GM19455 (cell line): ENCODE measurements at regions not wholly inside any gene's neighbourhood (a gene's known extent, or its start where the extent isn't known, plus 50 kb on each side); places are given as distances from the start of the nearest gene placed in this dataset.

Experiments used
- ATAC-seq: cut with Tn5 transposase; IDR thresholded peaks from one replicate; pipeline ENCODE4 v1.9.1; 2021; ENCODE audit not compliant: unreplicated experiment

DNA sequence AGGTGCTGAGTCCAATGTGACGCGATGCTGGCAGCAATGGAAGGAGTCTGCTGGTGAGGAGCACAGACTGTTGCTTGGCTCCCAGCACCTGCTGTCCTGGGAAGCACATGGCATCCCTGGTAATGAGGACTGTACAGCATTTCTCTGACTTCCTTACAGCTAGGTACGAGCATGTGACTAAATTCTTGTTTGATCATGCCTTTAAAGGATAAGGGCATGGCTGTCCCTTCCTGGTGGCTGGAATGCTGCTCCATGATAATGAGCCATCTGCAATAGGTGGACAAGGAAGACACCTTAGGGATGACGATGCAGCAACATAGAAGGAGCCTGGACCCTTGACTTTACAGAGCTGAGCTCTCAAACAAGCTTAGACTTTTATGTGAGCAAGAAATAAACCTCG lies 278.0 kb upstream of the SPRED2 start:
- ATAC-seq, result no peak

DNA sequence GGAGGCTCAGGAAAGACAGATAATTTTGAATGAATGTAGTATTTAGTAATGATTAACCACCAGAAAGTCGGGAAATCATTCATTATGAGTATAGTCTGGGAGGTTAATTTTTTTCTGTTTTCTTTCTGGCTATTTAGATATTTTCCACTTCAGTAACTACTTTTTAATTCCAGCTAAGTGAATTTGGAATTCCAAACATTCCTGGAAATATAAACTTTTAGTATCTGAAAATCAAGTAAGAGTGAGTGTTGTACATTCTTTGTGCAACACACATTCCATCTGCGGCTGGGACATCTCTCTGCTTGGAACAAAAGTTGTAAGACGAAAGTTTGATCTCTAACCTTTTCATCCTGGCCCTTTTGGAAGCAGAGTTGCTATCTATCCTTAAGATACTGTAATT lies 275.7 kb upstream of the SPRED2 start:
- no peak for ATAC-seq

DNA sequence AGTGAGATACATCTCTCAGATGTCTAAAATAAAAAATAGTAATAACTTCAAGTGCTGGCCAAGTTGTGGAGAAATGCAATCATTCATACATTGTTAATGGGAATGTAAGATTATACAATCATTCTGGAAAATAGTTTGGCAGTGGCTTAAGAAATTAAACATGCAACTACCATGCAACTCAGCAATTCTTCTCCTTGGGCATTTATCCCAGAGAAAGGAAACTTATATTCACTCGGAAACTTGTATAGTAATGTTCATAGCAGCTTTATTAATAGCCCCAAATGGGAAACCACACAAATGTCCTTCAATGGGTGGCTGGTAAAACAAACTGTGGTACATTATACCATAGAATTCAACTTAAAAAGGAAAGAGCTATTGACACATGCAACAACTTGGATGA lies 274.0 kb upstream of the SPRED2 start:
- no peak for ATAC-seq

DNA sequence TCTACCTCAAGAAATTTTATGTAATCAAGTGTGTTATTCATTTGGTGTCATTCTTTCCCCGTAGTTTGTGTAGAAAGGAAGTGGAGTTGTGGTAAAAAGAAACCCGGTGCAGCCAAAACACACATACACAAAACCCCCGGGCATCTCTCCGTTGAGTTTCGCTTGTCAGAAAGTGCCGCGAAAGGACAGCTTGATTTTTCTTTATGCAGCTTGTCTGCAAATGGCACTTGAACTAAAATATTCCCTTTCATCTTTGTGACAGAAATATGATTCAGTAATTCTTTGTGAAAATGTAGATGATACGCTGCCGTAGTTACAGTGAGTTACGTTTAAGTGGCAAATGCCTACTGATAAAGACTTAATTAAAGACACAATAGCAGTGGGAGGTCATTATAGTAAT lies 268.8 kb upstream of the SPRED2 start:
- no peak for ATAC-seq

DNA sequence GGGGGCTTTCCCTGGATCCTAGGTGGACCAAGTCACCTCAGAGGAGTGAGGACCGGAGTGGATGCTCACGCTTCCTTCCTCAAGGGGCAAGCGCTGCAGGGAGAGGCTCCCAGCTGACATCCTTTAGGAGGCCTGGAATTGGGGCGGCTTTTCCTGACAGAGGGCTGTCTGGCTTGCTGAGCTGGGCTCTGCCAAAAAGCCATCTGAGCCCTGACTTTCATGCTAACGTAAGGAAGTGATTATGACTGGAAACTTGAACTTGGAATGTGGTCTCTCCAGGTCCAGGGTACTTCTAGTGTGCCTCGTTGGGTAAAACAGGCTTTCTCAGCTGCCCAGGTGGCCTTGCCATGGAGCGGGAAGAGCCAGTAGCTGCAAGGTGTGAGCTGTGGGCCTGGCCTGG lies 268.3 kb upstream of the SPRED2 start:
- no peak for ATAC-seq

DNA sequence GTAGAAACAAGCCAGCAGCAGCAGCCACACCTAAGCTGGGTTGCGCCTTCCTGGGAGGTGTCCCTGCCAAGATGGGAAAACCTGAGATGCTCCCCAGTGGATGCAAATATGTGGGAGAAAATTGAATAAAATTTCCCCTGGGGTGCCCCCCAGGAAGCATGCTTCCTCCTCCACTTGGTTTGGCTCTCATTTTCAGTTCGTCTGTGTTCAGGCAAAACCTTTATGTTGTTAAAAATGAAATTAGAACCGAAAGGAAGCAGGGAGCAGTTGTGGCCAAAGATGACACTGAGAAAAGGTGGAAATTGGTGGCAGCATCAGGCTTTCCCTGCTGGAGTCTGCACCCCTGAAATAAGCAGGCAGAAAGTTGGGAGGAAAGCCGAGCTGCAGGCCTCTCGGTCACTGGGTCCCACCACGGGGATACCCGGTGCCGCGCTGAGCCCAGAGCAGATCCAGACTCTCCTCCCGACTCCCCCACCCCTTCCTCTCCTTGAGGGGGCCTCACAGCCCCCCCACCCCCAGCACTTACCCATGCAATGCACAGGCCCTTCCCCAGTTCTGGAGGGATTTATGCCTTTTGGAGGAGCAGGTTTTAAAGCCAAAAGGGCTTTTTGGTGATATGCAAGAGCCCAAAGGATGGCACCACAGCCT lies 267.7 kb upstream of the SPRED2 start:
- no peak for ATAC-seq

DNA sequence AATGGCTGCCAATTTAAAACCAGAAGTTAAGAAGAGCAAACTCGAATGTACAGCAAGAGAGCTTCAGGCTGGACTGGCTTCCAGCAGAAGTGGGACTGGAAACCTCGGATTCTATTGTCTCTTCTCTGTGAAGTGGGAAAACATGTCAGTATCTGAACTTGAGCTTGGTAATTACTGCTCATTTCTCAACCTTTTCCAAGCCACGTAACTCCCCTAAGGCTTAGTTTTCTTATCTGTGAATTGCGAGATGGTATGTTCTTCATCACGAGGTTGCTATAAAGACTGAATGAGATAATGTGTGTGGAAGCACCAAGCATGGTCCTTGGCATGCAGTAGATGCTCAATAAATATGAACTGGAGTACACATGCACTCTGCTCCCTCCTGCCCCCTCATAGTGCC lies 259.4 kb upstream of the SPRED2 start:
- ATAC-seq, result no peak

DNA sequence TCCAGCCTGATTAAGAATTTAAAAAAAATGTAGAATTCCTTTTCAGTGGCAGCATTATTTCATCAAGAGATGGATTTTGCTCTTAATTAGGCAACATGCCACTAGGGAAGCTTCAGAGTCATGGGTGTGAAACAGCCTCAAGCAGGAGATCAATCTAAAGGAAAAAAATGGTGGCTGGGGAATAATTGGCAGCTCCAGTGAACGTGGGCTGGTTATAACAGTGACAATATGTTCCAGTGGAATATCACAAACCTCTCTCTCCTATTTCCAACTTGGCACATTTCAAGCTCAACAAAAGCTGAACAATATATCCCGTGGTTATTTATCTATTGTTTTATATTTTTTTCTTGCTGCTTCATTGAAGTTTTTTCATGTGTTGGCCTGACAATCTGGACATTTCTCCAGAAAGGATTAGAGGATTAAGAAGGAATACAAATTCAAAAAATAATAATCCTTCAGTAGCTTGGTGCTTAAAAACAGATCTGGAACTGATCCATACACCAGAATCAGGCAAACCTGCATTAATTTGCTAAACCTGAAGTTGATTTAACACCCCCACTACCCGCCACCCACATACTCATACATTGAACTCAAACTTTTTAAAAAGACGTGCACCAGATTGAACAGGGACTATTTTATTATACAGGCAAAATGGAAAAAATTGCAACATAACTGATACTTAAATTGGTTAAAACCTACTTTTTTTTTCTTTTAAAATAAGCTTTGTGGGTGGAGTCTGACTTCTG lies 255.9 kb upstream of the SPRED2 start:
- no peak for ATAC-seq

DNA sequence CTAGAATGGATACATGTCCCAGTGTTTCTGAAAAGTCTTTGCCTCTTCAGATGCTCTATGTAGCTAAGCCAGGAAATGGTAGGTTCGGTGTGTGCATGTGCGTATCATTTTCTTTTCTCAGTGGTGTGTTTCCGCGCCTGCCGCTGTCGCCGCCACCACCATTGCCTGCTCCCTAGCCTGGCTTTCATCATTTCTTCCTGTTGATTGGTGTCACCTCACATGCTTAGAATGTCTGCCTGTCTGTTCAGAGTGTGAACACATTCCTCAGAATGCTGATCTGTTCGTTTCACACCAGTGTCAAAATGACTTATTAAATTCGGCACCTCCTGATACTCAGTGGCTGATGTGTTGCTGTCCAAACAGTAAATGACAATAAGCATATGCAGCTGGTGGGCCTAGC lies 255.2 kb upstream of the SPRED2 start:
- no peak for ATAC-seq

DNA sequence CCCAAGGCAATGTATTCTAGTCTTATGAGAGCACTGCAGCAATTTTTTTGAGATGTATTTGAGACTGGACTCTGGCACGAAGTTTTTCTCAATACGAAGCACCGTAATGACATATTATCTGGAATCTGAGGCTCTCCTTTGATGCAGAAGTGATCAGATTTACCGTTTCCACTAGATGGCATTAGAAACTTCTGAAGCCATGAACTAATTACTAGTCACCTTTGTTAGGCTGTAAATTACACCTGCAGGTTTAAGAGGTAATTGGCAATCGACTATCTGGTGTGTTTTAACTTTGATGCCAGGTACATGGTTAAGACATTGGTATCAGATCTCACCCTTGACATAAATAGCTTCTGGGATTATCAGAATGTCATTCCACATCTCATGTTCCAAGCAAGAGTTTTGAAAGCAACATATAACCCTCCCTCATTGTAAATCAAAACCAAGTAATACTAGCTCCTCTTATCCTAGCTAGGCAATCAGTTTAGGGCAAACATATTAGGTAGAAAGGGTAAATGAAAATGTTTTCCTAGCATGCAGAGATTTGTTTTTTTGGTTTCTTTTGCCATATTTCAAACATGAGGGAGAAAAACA lies 254.6 kb upstream of the SPRED2 start:
- ATAC-seq, result no peak

DNA sequence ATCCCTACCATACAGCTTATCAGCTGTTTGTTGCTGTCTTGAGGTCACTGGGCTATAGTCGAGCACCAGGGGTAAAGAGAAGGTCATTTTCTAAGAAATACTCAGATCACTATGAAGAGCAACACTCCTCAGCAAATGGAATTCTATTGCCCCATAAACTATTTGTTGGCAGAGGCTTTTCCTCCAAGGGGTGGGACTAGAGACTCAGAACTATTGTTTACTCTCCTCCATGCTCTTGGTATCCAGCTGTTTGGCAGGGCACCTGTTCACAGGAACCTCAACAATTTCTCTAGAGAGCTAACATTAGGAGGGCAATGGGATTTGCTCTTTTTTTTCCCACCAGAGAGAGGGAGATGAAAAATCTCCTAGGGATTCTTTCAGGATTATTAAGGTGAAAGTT lies 249.1 kb upstream of the SPRED2 start:
- no peak for ATAC-seq

DNA sequence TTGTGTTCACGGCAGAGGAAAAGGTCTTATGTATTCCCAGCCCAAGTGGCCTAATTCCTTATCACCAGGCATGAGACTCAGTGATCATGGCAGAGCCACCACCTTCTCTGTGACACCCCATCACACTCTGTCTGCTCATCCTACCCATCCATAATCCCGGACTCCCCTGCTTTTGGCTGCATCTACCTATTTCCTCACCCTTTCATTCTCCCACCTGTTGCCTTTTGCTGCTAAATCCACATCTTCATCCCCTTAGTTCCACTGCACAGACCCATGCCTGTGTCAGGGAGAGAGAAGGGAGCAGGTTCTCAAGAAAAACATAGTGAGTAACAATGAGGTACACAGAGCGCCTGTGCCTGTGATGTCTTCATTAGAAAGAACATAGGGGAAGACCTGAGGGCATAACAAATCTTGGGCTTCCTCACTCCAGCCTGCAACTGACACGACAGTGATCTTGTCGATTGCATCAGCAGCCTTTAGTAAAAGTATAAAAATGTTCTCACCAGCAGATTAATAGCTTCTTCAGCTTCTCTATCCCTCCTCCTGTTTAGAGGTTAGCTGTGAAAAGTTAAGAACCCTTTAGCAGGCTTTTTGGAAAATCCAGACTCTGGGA lies 246.5 kb upstream of the SPRED2 start:
- ATAC-seq, result no peak

DNA sequence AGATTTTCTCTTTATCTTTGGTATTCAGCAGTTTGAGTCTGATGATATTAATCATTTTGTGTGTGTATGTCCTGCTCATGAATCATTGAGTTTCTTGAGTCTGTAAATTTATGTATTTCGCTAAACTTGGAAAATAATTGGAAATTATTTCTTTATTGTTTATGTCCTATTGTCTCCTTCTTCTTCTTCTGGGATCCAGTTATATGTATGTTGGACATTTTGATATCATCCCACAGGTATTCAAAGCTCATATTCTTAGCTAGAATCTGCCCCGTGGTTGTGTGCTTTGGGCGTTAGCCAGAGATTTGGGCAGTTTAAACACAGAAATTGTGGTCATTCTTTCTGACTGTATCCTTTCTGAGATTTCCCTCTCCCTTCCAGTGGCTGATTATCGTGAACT lies 243.0 kb upstream of the SPRED2 start:
- ATAC-seq, result no peak

DNA sequence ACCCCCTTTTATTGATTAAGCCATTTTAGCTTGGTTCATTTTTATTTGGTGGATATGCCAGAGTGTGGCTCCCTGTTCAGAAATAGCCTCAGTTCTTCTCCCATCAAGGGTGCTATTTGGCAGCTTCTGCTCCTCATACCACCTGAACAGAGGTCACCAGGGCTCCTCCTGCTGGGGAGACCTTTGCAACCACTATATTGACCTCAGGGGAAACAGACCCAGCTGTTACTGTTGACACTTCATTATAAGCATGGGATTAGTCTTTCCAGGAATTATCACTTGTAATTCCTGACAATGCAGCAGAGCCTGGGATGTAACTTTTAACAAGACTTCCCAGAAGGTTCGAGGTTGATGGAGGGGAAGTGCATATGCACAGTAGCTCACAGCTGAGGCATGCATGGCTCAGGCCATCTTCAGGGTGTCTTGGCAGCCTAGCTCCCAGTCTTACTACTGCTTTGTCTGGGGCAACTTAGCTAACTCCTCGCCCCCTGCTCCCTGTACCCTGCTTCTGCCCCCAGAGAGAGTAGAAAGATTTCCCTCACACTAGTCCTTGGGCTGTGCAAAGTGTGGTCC lies 239.4 kb upstream of the SPRED2 start:
- no peak for ATAC-seq

DNA sequence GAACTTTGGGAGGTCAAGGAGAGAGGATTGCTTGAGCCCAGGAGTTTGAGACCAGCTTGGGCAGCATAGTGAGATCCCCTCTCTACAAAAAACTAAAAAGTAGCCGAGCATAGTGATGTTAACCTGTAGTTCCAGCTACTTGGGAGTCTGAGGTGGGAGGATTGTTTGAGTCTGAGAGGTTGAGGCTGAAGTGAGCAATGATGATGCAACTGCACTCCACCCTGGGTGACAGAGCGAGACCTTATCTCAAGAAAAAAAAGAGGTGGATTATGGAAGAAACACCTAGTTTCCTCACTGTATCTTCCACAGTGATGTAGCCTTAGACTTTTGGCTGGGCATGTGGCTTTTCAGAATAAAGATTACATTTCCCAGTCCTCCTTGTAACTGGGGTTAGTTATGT lies 237.2 kb upstream of the SPRED2 start:
- no peak for ATAC-seq

DNA sequence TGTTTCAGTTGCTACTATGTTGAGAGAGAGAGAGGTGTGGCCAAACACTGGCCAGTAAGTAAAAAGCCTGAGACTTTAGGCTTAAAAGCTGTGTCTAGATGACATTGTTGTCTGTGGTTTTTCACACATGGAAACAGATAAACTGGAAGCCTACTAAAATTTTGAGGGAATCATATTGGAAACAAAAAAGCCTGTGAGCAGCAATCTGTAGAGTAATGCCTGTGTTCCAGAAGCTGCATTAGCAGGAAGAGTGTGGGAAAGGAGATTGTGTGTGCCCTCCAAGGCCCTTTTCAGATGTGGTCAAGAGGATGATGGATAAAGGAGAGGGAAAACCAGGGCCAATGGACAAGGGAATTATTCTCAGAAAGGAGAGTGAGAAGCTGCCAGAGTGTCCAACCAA lies 236.3 kb upstream of the SPRED2 start:
- ATAC-seq, result no peak

DNA sequence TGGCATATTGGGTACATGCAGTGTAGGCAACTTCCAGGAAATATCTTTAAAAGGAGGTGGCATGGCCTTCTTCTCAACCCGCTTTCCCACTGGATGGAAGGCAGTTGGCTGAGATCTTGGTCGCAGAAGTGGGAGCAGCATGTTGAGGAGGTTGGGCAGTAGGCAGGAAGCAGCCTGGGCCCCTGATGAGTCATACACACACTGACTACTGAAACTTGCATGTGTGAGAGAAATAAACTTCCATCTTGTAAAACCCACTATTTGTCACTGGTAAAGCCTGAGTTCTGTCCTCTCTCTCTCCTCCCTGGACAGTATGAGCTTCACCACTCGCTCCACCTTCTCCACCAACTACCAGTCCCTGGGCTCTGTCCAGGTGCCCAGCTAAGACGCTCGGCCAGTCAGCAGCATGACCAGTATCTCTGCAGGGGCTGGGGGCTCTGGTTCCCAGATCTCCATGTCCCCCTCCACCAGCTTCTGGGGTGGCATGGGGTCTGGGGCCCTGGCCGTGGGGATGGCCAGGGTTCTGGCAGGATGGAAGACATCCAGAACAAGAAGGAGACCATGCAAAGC lies 233.8 kb upstream of the SPRED2 start:
- ATAC-seq, result peak; percentile 99

DNA sequence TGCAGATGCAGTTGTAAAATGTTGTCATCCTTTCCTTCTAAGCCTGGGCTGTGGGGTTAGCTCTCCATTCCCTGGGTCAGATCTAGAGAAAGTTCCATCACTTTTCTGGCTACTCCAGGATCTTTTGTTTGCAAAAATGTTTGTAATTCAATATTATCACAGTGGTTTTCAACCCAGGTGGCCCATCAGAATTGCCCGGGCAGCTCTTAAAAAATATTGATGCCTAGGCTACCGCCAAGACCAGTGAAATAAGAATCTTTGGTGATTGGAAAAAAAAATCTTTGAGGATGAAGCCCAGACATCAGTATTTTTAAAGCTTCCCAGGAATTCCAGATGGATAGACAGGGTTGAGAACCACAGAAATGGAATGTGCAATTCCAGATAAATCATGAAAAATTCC lies 232.5 kb upstream of the SPRED2 start:
- ATAC-seq, result no peak

DNA sequence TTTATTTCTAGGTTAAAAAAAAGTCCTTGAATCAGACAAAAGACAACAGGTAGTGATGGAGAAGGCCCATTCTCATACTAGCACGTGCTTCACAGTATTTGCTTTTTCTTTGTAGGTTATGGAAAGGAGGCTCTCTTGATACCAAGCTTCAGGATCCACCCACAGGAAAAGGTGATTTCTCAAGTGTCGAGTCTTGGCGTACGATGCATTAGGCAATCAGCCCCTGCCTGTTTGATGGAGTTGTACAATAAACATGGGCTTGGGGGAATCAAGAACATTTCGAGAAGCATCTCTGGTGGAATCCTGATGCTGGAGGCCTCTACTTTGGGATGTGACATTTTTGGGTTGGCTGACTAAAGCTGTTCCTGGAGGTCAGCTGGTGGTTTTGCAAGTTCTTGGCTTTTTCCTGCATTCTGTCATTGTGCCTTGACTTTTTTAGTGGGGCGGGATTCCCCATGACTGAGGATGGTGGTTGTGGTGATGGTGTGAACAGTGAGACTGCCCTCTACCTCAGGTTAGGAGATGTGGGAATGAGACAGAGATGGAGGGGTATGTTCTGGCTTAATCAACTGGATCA lies 231.5 kb upstream of the SPRED2 start:
- ATAC-seq, result no peak

DNA sequence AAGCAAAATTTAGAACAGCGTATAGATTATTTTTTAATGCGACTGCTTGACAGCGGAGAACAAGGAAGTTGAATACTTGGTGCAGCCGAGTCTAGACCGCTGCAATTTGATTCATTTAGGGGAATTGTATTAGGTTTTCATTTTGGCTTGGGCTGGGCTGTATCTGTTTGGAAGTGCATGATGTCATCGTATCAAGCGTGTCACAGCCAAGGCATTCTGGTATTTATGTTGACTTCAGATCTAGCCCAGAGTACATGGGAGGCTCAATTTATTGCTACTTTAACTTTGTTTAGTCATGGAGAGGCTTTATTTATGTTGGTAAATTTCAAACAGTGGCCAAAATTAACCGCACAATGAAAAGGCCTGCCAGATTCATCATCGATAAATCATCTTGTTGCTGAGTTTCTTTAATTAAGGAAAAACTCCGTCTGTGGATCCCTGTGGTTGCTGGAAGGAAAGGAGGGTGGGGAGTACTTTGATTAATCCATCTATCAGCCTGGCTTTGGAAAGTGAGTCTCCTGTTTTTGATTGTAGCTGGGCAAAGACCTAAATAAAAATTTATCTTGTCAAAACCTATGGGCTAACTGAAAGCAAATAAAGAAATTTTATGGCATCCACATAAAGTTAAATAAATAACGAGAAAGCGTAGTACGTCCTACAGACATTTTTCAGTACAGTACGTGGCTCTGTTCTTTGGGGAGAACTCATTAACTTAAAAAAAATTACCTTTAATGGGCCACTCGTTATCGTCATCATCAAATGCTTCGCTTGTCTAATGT lies 230.4 kb upstream of the SPRED2 start:
- ATAC-seq, result no peak
